ENCODE measurements at regions not wholly inside any gene's neighbourhood (a gene's known extent, or its start where the extent isn't known, plus 50 kb on each side); places are given as distances from the start of the nearest gene placed in this dataset.
A peak's percentile ranks its signal among the peaks of the same experiment; 100 is the strongest.
"Not testable (repeated sequence)": the region's sequence is repeated elsewhere in the genome, so short reads cannot be mapped to it uniquely, and the experiment has no call there.

- DNase-seq: no peak
Measured at GRCh38 chr1:5812295-5812694, 179.9 kb downstream of the NPHP4 start.

GRCh38 chr1:5811419-5811818 lies 180.8 kb downstream of the NPHP4 start:
- no peak for DNase-seq

- no peak for DNase-seq
Measured at GRCh38 chr1:5810553-5811270, 181.5 kb downstream of the NPHP4 start.

- no peak for DNase-seq
Measured at GRCh38 chr1:5810131-5810530, 182.1 kb downstream of the NPHP4 start.

- no peak for DNase-seq
Measured at GRCh38 chr1:5809207-5809788, 182.9 kb downstream of the NPHP4 start.

GRCh38 chr1:5803851-5804250 lies 188.4 kb downstream of the NPHP4 start:
- no peak for DNase-seq

GRCh38 chr1:5802606-5803005 lies 189.6 kb downstream of the NPHP4 start:
- DNase-seq: no peak

- no peak for DNase-seq
Measured at GRCh38 chr1:5798904-5799303, 193.3 kb downstream of the NPHP4 start.

- DNase-seq: no peak
Measured at GRCh38 chr1:5798151-5798730, 194.0 kb downstream of the NPHP4 start.

- DNase-seq: no peak
Measured at GRCh38 chr1:5796028-5796427, 196.2 kb downstream of the NPHP4 start.

GRCh38 chr1:5794279-5794678 lies 197.9 kb downstream of the NPHP4 start:
- DNase-seq: no peak

- DNase-seq: no peak
Measured at GRCh38 chr1:5793516-5793915, 198.7 kb downstream of the NPHP4 start.

- DNase-seq: no peak
Measured at GRCh38 chr1:5781079-5781478, 211.1 kb downstream of the NPHP4 start.

GRCh38 chr1:5780324-5780716 lies 211.9 kb downstream of the NPHP4 start:
- no peak for DNase-seq

- DNase-seq: no peak
Measured at GRCh38 chr1:5779608-5780323, 212.5 kb downstream of the NPHP4 start.

- no peak for DNase-seq
Measured at GRCh38 chr1:5776035-5776550, 216.1 kb downstream of the NPHP4 start.

- DNase-seq: no peak
Measured at GRCh38 chr1:5774019-5774418, 218.2 kb downstream of the NPHP4 start.

- no peak for DNase-seq
Measured at GRCh38 chr1:5771788-5772187, 220.4 kb downstream of the NPHP4 start.

- DNase-seq: peak; percentile 30
Measured at GRCh38 chr1:5770981-5771765, 221.1 kb downstream of the NPHP4 start.

GRCh38 chr1:5769760-5770159 lies 222.5 kb downstream of the NPHP4 start:
- no peak for DNase-seq

- DNase-seq: no peak
Measured at GRCh38 chr1:5769146-5769545, 223.1 kb downstream of the NPHP4 start.

GRCh38 chr1:5768014-5768413 lies 224.2 kb downstream of the NPHP4 start:
- no peak for DNase-seq

- DNase-seq: not testable (repeated sequence)
Measured at GRCh38 chr1:5766996-5767395, 225.2 kb downstream of the NPHP4 start.

Measured in KG1 (cell line).